GM18951 (cell line): ENCODE measurements at regions not wholly inside any gene's neighbourhood (a gene's known extent, or its start where the extent isn't known, plus 50 kb on each side); places are given as distances from the start of the nearest gene placed in this dataset.
"Not testable (repeated sequence)": the region's sequence is repeated elsewhere in the genome, so short reads cannot be mapped to it uniquely, and the experiment has no call there.

ENCODE experiments used
- POLR2A ChIP-seq: IDR thresholded peaks from 4 replicates; pipeline ENCODE4 v1.6.1; 2011; ENCODE audit warnings: mild to moderate bottlenecking; ENCODE audit not compliant: insufficient read length, insufficient read depth; ENCODE audit errors: extremely low read depth
- in situ Hi-C: fragments of 300-500 bp; cut with MboI; formaldehyde crosslinking; loops from one replicate; pipeline ENCODE4 v1.12.0; 2022; ENCODE audit warnings: low sequenced_read_pairs, mixed read lengths, inconsistent platforms; ENCODE audit not compliant: unreplicated experiment

DNA sequence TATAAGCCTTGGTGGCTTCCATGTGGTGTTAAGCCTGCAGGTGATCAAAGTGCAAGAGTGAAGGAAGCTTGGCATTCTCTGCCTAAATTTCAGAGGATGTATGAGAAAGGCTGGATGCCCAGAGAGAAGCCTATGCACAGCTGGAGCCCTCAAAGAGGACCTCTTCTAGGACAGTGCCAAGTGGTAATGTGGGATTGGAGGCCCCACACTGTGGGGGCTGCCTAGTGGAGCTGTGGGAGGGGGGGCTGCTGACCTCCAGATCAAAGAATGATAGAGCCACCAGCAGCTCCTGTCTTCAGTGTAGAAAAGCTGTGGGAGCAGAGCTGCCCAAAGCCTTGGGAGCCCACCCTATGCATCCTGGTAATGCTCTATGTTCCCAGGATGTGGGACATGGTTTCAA lies 1512.7 kb upstream of the TPTE start:
- TF ChIP-seq POLR2A, result no peak
- in situ Hi-C loops, result no loop called here

DNA sequence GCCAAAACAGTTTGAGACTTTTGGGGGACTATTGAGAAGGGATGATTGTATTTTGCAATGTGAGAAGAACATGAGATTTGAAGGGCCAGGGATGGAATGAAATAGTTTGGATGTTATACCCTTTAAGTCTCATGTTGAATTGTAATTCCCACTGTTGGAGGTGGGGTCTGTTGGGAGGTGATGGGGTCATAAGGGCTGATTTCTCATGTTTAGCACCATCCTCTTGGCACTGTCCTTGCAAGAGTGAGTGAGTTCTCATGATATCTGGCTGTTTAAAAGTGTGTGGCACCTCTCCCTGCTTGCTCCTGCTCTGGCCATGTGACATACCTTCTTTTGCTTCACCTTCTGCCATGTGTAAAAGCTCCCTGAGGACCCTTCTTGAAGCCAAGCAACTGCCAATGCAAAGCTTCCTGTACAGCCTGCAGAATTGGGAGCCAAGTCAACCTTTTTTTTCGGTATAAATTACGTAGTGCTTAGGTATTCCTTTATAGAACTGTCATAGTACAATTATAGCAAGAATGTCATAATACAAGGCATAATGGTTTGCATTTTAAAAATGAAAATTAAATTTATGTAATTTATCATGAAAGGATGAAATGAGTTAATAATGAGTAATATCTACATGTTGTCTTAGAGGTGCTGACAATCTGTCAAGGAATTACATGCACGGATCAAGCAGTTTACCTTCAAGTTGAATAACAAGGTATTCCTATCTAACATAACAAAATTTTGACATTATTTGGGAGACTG lies 1511.9 kb upstream of the TPTE start:
- in situ Hi-C loops, result not testable (repeated sequence)

DNA sequence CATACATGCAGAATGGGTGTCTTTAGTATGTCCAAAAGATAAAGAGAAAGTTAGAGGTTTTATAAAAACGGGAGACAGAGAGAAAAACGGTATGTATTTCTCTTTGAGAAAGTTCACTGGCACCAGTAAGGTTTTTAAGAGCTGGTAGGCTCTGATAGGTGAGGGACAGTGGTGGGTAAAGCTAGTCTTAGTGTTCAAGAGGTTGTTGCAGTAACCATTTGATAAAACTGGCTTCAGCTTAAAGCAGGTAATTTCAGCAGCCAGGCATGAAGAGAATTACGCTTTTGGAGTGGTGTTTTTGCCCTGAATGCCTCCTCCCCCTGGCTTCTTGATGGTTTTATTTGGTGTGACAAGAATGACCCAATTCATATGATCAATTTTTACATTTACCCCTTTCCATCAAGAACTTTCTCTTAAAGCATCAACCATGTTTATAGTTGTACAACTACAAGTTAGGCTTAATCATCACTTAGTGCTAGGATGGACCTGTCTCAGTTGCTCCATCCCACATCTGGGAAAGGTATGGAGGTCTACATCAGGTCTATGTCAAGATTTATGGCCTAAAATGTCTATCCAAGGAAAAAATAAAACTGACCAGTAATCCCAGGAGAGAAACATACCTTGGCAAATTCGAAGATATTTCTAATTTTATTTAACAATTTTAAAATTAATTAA lies 1511.1 kb upstream of the TPTE start:
- in situ Hi-C loops, result not testable (repeated sequence)

DNA sequence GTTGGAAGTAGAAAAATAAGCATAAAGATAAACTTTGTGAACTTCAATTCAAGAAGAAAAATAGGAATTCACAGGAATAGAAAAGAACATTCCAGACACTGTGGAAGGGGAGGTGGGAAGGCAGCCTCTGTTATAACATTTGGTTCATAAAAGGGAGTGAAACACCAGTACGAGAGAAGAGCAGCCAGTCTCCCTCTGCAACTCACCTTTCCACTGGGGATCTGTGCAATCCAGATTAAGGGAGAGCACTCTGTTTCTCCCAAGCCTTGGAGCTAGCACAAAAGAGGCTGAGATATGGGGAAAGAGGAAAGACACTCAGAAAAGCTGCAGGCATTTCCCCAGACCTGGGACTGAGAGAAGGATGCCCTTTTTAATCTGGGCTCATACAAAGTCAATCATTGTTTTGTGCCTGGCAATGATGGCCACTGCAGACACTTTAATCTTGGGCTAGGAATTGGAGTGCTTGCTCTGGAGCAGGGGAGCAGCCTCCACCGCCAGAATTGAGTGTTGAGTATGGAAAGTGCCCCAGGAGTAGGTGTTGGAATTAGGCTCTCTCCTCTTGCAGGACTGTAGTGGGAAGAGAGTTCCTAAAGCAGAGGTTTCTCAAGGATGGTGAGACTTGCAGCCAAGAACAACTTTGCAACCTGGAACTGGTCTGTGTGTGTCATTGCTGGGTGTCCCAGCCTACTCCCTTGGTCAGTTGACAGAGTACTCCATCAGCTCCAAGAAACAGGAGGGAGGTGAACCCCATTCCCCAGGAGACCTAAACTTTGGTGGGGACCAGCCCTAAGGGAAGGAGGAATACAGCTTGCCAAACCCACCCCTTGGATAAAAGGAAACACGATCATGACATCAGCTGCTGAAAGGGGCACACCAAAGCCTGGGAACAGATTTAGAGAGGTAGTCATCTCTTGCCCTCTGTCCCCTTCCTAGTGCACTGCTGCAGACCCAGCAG lies 1510.2 kb upstream of the TPTE start:
- in situ Hi-C loops, result not testable (repeated sequence)

DNA sequence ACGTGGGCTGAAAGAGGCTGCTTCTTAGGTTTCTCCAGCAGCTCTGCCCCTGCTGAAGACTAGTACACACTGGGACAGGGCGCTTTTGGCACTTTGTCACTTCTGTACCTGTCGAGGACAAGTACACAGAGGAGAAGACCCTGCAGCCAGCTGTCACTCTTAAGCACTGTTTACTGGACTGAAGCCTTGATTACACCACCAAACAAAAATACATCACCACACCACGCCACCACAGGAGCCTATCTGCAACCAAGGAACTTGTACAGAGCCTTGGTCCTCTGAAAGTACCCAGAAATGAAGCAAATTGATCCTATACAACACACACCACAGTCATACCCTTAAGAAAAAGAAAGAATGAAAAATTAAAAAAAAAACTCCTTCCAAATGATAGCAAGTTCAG lies 1509.5 kb upstream of the TPTE start:
- in situ Hi-C loops, result not testable (repeated sequence)

DNA sequence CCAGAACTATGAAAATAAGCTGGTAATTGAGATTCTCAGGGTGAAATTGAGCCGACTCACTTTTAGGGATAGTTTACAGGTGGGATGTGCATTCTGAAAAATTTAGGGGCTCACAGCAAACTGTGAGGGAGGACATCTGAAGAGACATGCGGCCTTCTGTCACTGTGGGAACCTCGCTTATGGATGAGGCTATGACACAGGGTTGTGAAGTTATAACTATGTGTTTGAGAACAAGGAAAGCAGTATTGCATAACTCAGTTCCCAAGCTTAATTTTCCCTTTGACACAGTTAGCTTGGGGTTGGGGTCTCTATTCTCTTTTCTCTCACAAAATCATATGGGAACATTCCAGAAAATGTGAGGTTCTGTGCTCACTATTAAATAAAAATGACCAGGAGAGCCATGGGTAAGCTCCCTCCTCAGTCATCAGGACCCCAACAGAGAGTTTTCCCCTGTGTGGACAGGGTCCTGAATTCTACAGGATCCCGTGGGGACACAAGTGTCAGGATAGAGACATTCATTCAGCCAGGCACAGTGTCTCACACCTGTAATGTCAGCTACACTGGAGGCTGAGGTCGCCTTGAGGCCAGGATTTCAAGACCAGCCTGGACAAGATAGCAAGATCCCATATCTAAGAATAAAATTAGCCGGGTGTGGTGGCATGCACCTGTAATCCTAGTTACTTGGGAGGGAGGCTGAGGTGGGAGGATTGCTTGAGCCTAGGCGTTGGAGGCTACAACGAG lies 1507.7 kb upstream of the TPTE start:
- in situ Hi-C loops, result not testable (repeated sequence)

DNA sequence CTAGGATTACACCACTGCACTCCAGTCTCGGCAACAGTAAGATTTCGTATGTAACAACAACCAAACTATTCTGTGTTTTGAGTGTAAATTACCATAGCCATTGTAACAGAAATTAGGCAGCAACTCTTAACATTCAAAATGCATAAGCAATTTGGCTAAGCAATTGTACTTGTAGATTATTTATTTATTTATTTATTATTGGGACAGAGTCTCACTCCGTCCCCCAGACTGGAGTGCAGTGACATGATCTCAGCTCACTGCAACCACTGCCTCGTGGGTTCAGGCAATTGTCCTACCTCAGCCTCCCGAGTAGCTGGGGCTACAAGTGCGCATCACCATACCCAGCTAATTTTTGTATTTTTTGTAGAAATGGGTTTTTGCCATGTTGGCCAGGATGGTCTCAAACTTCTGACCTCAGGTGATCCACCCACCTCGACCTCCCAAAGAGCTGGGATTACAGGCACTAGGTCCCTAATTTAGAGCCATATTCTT lies 1507.1 kb upstream of the TPTE start:
- in situ Hi-C loops, result not testable (repeated sequence)

DNA sequence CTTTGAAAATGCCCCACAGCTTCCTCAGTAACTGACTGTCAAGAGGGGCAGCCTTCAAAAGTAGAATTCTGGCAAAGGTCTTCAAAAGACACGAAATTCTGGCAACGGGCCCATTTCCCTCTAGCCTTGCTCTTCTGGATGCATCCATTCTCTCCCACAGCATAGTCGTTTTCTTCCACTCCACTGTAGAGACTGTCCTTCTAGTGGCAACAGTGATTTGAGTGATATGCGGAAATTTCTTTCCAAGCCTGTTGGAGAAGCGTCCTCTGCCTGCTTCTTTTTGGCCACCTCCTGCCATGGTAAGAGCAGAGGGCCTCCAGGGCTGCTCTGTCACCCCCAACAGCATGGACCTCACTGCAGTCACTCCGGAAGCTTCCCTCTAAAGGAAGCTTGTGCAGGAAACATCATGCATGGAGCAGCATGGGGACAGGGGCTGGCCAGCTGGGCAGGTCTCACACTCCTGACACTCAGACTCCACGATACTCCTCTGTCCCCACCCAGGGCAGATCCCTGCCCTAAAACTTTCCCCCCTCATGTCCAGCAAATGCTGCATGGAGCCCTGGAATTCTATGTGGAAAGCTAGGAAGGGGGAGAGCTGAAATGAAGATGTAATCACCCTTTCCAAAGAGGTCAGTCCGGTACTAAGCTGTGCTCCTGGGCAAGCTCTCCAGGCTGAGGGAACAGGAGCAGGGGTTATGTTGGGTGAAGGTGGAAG lies 1505.7 kb upstream of the TPTE start:
- in situ Hi-C loops, result not testable (repeated sequence)

DNA sequence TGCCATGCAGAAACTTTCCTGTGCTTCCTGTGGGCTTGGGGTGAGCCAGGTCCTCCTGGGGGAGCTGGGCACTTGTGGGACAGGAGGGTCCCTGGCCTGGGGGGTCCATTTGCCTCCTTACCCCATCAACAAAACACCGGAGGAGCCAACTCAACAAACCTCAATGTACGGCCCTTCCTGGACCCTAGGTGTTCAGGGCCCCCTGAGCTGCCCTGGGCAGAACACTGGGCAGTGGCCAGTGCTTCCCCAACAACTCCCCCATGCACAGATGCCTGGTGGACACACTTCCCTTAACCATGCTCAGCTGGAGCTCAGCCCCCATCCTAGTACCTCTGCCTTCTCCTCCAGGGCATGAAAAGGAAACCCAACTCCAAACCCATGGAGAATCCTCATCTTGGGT lies 1504.2 kb upstream of the TPTE start:
- in situ Hi-C loops, result not testable (repeated sequence)

DNA sequence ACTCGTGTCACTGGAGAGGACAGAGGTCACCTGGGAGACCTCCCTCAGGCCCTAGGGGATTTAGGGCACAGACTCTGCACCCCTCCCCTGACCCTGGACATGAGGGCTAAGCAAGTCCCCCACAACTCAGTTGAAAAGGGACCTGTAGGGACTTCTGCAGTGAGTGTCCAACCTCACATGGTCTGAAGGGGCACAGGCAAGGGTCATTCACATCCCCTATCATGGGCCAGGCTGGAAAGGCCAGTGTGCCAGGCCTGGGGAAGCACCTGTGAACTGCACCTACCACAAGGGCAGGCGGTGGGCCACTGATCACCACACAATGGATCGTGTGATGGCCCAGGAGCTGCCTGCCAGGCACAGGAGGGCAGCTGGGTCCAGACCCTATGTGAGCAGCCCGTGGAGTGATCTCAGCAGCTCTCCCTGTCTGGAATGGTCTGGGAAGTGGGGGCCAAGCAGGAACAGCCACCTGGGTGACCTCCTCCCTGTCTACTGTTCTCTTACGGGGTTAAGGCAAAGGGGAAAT lies 1502.6 kb upstream of the TPTE start:
- in situ Hi-C loops, result not testable (repeated sequence)

DNA sequence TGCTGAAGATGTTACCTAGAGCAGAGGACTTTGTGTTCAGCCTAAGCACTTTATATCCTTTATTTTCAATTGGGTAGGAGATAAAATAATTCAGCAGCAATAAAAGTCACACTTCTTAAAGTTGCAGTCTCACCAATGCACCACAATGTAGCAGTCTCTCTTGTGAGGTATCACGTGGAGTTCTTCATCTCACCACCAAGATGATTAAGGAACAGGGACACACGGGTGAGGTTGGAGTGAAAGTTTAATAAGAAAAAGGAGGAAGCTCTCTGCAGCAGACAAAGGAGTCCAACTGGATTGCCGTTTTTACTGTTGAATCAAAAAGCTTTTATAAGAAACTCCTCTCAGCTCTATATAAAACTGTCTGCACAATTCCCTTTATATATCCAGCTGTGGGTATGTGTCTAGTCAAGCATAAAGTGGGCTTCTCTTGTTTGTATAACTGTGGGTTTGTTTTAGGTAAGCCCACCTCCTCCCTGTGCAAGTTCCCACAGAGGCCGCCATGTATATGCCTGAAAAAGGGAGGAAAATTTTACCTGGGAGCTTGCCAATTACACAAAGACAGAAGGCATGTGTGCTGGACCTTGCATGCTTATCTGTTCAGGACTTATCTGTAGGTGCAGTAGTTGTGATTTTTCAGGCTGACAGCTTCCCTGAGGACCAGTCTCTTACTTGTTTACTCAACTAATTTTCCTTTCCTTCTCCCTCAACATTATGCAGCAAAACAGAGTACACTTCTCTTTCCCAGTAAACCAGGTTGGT lies 1497.2 kb upstream of the TPTE start:
- in situ Hi-C loops, result not testable (repeated sequence)

DNA sequence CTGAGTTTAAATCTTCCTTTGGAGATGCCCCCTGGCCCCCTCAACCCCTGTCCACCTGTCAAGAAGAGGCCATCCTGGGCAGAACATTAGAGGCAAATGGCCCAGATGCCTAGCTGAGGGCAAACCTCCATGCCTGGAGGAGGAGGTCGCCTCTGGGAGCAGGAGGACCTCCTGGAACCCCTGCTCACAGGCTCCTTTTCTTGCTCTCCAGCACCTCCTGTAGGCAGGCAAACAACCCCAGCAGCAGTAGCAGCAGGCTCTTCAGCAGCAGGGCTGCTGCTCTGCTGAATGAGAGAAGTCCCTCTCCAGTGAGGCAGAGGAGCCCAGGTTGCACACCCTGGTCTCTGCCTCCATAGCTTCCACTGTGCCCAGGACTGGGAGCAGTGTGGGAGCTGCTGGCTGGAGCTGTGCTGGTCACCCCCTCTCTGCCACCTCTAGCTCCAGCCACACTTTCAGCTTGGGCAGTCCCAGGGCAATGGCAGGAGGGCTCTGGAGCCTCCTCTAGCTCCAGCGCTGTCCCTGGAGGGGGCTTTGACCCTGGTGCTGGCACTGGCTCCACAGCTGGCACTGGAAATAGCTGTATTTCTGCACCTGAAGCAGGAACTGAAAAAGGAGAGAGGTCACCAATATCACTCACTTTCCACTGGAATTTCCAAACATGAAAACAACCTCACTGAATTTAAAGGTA lies 1494.5 kb upstream of the TPTE start:
- in situ Hi-C loops, result not testable (repeated sequence)

DNA sequence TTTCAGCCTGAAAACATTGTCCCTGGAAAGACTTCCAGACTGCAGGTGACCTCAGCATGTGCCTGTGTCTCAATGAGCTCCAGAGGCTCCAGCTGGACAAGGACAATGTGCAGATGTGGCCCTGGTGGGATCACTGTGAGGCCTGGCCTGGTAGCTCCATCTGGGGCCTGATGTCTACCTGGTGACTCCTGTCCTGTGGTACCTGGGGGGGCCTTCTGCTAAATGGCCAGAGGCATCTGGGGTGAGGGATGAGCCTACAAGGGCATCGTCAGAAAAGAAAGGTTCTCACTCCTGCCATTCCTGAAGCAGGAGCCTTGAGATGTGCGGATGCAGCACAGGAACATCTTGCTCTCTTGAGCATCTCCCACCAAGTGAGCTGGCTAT lies 1494.0 kb upstream of the TPTE start:
- in situ Hi-C loops, result not testable (repeated sequence)

DNA sequence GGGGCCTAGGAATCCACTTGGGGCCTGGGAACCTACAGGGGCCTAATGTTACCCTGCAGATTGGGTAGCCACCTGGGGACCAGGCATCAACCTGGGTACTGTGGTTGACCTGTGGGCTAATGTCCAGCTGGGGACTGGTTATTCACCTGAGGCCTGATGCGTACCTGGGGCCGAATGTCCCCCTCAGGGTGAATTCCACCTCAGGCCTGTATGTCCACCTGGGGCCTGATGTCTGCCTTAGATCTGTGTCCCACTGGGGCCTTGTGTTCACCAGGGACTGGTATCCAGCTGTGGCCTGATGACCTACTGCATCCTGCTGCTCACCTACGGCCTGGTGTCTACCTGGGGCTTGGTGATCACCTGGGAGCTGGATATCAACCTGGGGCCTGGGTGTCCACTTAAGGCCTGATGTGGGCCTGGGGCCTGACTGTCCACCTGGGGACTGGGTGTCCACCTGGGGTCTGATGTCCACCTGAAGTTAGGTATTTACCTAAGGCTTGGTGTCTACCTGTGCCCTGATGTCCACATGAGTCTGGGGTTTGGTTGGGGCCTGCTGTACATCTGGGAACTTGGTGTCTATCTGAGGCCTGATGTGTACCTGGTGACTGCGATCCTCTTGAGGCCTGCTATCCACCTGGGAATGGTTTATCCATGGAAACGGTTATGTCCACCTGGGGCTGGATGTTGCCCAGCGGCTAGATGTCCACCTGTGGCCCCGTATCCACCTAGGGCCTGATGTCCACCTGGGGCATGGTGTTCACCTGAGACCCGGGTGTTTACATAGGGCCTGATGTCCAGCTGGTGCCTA lies 1492.6 kb upstream of the TPTE start:
- in situ Hi-C loops, result not testable (repeated sequence)

DNA sequence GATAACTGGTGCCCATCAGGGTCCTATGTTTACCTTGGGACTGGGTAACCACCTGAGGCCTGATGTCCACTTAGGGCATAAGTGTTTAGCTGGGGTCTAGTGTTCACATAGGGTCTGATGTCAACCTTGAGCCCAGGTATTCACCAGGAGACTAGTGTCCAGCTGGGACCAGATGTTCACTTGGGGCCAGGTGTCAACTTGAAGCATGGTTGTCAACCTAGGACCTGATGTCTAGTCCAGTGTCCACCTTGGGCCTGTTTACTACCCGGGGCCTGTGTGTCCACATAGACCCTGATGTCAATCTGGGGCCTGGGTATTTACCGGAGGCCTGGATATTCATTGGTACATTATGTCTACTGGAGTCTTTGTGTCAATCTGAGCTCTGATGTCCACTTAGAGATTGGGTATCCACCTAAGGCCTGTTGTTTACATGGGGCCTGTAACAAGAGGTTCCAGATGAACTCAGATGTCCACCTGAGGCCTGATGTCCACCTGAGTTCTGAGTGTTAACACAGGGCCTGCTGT lies 1491.2 kb upstream of the TPTE start:
- in situ Hi-C loops, result not testable (repeated sequence)
